NCI-H69 (cell line): ENCODE measurements at regions not wholly inside any gene's neighbourhood (a gene's known extent, or its start where the extent isn't known, plus 50 kb on each side); places are given as distances from the start of the nearest gene placed in this dataset.

Experiments used
- DNase-seq: peaks from one replicate; lab custom pipeline; 2025; lab: John Stamatoyannopoulos, UW

DNA sequence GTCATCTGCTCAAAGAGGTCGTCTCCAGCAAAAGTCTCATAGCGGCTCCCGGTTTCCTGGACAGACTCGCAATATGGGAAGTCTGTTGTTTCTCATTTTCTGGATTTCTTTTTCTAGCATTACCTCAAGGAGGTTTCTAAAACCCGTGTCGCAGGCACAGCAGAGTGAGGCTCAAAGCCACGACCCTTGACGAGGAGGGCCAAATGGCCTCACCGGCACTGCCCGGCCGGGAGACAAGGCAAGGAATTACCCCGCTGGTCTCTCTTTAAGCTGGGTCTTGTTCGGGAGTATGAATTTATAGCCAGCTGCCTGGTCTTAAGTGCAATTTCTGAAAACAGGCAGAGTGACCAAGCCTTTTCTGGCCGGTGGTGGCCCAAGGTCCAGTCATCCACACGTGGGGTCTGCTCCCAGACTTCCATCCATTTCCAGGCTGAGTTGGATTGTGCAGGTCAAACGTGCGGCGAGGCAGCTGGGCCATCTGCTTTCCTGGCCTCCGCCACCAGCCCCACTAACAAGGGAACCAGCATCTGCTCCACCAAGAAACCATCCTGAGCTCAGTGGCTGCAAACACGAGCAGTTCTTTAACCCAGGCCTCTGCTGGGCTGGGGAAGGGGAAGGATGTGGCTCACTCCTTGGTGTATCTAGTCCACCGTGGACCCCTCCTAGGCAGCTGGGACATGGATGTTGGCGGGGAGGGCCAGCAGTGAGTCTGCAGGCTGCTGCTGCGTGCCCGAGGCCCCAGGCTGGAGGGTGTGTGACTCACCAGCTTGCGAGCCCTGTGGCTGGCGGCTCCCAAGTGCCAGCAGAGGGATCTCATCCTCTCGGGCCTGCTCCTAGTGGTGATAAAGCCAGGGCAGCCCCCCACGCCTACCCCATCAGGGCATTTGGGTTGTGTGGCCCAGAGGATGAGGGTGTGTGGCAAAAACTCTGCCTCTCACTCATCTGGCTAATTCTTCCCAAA is 55.6 kb upstream of the COL5A1 start:
- no peak for DNase-seq

DNA sequence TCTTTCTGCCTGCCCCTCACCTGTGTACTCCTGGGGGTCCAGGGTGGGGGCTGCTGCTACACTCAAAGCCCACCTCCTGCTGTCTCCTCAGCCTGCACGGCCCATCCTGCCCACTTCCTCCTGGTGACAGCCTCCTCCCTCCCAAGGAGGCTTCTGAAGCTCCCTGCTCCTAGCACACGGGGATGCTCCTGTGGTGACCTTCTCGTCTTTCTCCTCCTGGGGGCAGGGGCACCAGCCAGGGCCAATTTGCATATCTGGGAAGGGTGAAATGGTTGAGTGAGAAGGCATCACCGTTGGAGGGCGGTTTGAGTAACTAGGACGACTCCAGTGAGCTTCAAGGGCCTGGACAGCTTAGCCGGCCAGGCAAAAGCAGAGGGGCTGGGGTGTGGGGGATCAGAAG is 51.9 kb upstream of the COL5A1 start:
- DNase-seq: no peak

DNA sequence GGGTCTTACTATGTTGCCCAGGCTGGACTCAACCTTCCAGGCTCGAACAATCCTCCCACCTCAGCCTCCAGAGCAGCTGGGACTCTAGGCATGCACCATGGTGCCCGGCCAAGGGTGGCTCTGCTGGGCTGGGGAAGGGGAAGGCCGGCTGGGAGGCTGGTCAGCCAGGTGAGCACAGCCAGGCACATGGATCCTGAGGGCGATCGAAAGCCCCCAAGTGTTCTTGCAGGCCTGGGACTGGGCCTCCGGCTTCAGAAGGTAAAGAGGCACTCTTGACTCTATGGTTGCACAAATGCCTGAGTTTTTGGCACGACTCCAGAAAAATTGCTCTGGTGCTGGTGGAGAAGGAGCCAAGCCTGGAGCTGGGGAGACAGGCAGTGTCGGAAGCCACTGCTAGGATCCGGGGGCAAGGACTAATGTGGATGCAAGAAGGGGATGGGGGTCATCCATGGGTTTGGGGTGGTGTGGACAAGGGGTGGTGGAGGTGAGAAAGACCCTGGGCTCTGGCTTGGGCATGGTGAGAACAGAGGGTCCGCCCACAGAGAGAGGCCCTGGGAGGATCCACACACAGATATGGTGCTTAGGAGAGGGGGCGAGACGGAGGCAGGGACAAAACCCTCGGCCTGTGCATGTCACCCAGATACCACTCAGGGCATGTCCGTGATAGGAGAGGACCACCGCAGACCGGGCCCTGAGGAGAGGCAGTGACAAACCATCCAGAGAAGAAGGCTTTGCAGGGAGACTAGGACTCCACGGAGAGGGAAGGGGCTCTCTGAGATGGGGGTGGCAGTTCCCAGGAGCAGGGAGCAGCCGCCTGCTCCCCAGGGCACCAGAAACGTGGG is 51.1 kb upstream of the COL5A1 start:
- no peak for DNase-seq

DNA sequence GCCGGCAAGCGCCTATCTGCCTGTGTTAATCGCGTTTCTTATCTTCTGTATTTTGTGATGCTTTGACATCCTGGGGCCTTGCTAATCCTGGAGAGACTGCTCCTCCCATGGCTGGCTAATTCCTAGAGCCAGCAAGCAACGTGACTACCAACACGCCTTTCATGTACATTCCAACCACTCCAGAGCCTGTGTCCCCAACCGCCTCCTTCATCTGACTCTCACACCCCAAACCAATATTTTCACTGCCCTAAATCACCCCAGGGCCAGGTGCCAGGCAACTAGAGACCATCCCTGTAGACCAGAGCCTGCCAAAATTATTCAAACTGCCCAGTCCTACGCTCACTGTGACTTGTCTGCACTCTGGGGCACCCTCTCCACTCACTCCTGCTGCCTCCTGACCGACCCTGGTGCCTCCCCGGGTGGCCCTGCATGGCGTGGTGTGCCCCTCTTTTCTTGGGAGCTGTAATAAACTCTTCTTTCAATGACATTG is 50.5 kb upstream of the COL5A1 start:
- DNase-seq: no peak

DNA sequence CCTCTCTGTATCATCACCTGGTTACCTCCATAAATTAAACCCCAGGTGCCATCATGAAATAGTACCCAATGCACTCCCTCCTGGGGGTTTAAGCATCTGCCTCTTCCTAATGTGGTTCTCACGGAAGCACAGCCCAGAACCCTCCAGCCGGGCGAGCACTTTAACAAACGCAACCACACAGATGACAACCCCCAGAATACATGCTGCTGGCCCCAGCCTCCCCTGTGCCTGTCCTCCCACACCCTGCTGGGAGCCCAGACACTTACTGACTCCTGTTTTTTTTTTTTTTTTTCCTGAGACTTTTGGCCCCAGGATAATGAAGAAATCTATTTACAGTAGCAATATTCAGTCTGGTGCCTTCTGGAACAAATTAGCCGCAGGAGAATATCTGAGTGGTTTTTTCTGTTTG is 50.0 kb upstream of the COL5A1 start:
- DNase-seq: peak; percentile 67
